Brain microvascular endothelial cell (primary cell): ENCODE measurements at regions not wholly inside any gene's neighbourhood (a gene's known extent, or its start where the extent isn't known, plus 50 kb on each side); places are given as distances from the start of the nearest gene placed in this dataset.

Experiments used
- DNase-seq: peaks from one replicate; pipeline ENCODE4 v3.0.0-alpha.2; 2020
- H3K27ac ChIP-seq: fragments of 250-450 bp; sonication (Bioruptor Pico); 2 replicates; pipeline ENCODE4 v1.5.1; 2020; ENCODE audit warnings: mild to moderate bottlenecking, moderate library complexity
- H3K27me3 ChIP-seq: fragments of 250-450 bp; sonication (Bioruptor Pico); replicated peaks from 2 replicates; pipeline ENCODE4 v1.5.1; 2020; ENCODE audit warnings: mild to moderate bottlenecking
- H3K36me3 ChIP-seq: fragments of 250-450 bp; sonication (Bioruptor Pico); replicated peaks from 2 replicates; pipeline ENCODE4 v1.5.1; 2020; ENCODE audit warnings: mild to moderate bottlenecking
- H3K4me3 ChIP-seq: 2 replicates; pipeline ENCODE4 v1.5.1; 2011; ENCODE audit warnings: low read depth, mild to moderate bottlenecking, control low read depth, low read length, moderate library complexity
- CTCF ChIP-seq: IDR thresholded peaks from 2 replicates; pipeline ENCODE4 v1.5.1; 2011; ENCODE audit warnings: low read depth, mild to moderate bottlenecking, moderate library complexity, low read length, control low read depth, inconsistent platforms; ENCODE audit errors: missing control alignments
- in situ Hi-C: cut with HindIII; loops from 2 replicates; pipeline ENCODE4 v1.10.0; 2017; ENCODE audit warnings: low sequenced_read_pairs, low pct_ligation_motif_present

- DNase-seq = no peak
- H3K27ac ChIP-seq = no peak overlapping the region
- no peaks in the 10 kb centered on the region for H3K27me3 ChIP-seq
- H3K4me3 ChIP-seq = no peak overlapping the region
- TF ChIP-seq CTCF = no peak
- no peaks in the 10 kb centered on the region for H3K36me3 ChIP-seq
- in situ Hi-C loops = no loop called here
These were observed 831.0 kb downstream of the TFAP2A start for GRCh38 chr6:9583753-9584352.

GRCh38 chr6:9581155-9581554 is 833.7 kb downstream of the TFAP2A start:
- no peaks in the 10 kb centered on the region for H3K36me3 ChIP-seq
- in situ Hi-C loops = no loop called here
- H3K4me3 ChIP-seq = no peak overlapping the region
- no peak overlapping the region for H3K27ac ChIP-seq
- DNase-seq = no peak
- no peak for TF ChIP-seq CTCF
- no peaks in the 10 kb centered on the region for H3K27me3 ChIP-seq

GRCh38 chr6:9576521-9576920 is 838.4 kb downstream of the TFAP2A start:
- DNase-seq = no peak
- H3K36me3 ChIP-seq = no peaks in the 10 kb centered on the region
- H3K27me3 ChIP-seq = no peaks in the 10 kb centered on the region
- TF ChIP-seq CTCF = no peak
- H3K4me3 ChIP-seq = no peak overlapping the region
- in situ Hi-C loops = no loop called here
- H3K27ac ChIP-seq = no peak overlapping the region

GRCh38 chr6:9566096-9566495 is 848.8 kb downstream of the TFAP2A start:
- Histone ChIP-seq H3K4me3 (no peak overlapping the region), H3K27me3 (no peaks in the 10 kb centered on the region), H3K27ac (no peak overlapping the region), H3K36me3 (no peaks in the 10 kb centered on the region)
- no peak for DNase-seq
- in situ Hi-C loops = no loop called here
- TF ChIP-seq CTCF = no peak

GRCh38 chr6:9564021-9564420 is 850.9 kb downstream of the TFAP2A start:
- H3K4me3 ChIP-seq = no peak overlapping the region
- in situ Hi-C loops = no loop called here
- no peak for TF ChIP-seq CTCF
- no peak for DNase-seq
- H3K27ac ChIP-seq = no peak overlapping the region
- H3K27me3 ChIP-seq = no peaks in the 10 kb centered on the region
- no peaks in the 10 kb centered on the region for H3K36me3 ChIP-seq

- no peak overlapping the region for H3K4me3 ChIP-seq
- no peaks in the 10 kb centered on the region for H3K36me3 ChIP-seq
- H3K27me3 ChIP-seq = no peaks in the 10 kb centered on the region
- TF ChIP-seq CTCF = no peak
- in situ Hi-C loops = no loop called here
- no peak for DNase-seq
- no peak overlapping the region for H3K27ac ChIP-seq
These were observed 851.3 kb downstream of the TFAP2A start for GRCh38 chr6:9563568-9563967.
